ENCODE measurements at regions not wholly inside any gene's neighbourhood (a gene's known extent, or its start where the extent isn't known, plus 50 kb on each side); places are given as distances from the start of the nearest gene placed in this dataset.

DNA sequence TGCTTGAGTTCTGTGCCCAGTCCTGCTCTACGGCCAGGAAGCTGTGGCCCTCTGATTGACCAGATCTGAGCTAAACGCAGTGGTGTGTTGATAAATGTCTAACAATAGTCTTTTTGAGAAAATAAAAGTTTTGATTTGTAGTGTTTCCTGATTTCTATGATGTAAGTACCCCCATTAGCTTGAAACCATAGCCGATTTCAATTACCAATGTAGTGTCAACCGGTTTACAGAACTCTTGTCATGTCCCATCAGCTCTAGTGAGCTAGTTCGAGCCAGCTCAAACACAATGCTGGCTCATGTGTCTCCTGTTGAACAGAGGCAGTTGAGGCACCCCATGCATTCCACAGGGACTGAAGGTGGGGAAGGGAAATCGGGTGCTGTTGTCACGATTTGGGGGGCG lies 56.7 kb upstream of the ZMYND8 start:
- TF ChIP-seq, protein P1, sequence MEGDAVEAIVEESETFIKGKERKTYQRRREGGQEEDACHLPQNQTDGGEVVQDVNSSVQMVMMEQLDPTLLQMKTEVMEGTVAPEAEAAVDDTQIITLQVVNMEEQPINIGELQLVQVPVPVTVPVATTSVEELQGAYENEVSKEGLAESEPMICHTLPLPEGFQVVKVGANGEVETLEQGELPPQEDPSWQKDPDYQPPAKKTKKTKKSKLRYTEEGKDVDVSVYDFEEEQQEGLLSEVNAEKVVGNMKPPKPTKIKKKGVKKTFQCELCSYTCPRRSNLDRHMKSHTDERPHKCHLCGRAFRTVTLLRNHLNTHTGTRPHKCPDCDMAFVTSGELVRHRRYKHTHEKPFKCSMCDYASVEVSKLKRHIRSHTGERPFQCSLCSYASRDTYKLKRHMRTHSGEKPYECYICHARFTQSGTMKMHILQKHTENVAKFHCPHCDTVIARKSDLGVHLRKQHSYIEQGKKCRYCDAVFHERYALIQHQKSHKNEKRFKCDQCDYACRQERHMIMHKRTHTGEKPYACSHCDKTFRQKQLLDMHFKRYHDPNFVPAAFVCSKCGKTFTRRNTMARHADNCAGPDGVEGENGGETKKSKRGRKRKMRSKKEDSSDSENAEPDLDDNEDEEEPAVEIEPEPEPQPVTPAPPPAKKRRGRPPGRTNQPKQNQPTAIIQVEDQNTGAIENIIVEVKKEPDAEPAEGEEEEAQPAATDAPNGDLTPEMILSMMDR (IDR thresholded peaks at IDR 0.05; ENCODE audit: low read depth, low read length, poor library complexity, severe bottlenecking), result no peak
- no peak for TF ChIP-seq EZH2phosphoT487 (IDR thresholded peaks at IDR 0.05; ENCODE audit: borderline replicate concordance, low read length)

All from DOHH2 (cell line).